Psoas muscle (tissue), 7 donors: ENCODE measurements at regions not wholly inside any gene's neighbourhood (a gene's known extent, or its start where the extent isn't known, plus 50 kb on each side); places are given as distances from the start of the nearest gene placed in this dataset.

Experiments used
- ATAC-seq, 4 donors: fragments of 200-7000 bp; cut with Tn5 transposase; one replicate each; pipeline ENCODE4 v1.9.1; 2020; ENCODE audit warnings: moderate library complexity in 3 of 4, mild to moderate bottlenecking in 2 of 4
- DNase-seq, 2 donors: peaks; one replicate each; pipeline ENCODE4 v3.0.0-alpha.2; 2020
- H3K27ac ChIP-seq: fragments of 200-600 bp; one replicate; pipeline ENCODE4 v1.8.0; 2022
- H3K27me3 ChIP-seq, 3 donors: fragments of 200-600 bp in 1 of 3; one replicate each; pipeline versions ENCODE4 v1.6.1 to v1.8.0; 2013 to 2022; ENCODE audit warnings: low read length in 2 of 3, mild to moderate bottlenecking in 2 of 3, moderate library complexity in 1 of 3; ENCODE audit not compliant: insufficient read depth in 3 of 3
- H3K36me3 ChIP-seq, 2 donors: fragments of 200-600 bp in 1 of 2; one replicate each; pipeline versions ENCODE4 v1.6.1 to v1.8.0; 2013 to 2022; ENCODE audit warnings: low read depth in 1 of 2, mild to moderate bottlenecking in 1 of 2, moderate library complexity in 1 of 2; ENCODE audit not compliant: insufficient read depth in 1 of 2
- H3K4me1 ChIP-seq: fragments of 200-600 bp; one replicate; pipeline ENCODE4 v1.8.0; 2022
- H3K4me3 ChIP-seq: fragments of 200-600 bp; one replicate; pipeline ENCODE4 v1.8.0; 2022; ENCODE audit warnings: mild to moderate bottlenecking
- H3K9me3 ChIP-seq: fragments of 200-600 bp; one replicate; pipeline ENCODE4 v1.8.0; 2022
- CTCF ChIP-seq: fragments of 200-600 bp; IDR thresholded peaks from one replicate; pipeline ENCODE4 v1.8.0; 2022; ENCODE audit warnings: antibody characterized with exemption
- WGBS, 3 donors: extraction: QIAGEN DNeasy Blood & Tissue Kit; methylation state at CpG; one replicate each; pipeline versions ENCODE4 v1.1.6 to v1.1.7; 2013; 5-methylcytosine and 5-hydroxymethylcytosine counted together
- intact Hi-C, 2 donors: fragments of 100-400 bp; cut with DNase I; formaldehyde crosslinking; loops; one replicate each; pipeline versions ENCODE4 v1.11.0 to v1.14.2; 2022
- donor health status: healthy with polysubstance abuse.
- donor health status: DM: no; HTN: no; CAD: no; lungs with moderate emphysema.
- donor health status: Bipolar disorder and iron deficiency.
- donor health status: healthy.
- donor health status: DM: yes; HTN: yes; CAD: no.
- donor health status: DM: no; HTN: no; CAD: no.
- donor health status: DM: yes; HTN: yes; CAD: no.

GRCh38 chr18:78860117-78860516 is 119.5 kb upstream of the SALL3 start:
- WGBS, 3 donors: 75 to 84% (median 78%) methylated on average over 11 of the region's 11 CpGs
- DNase-seq: no peak
- intact Hi-C loops: no loop called here

GRCh38 chr18:78861116-78861515 is 118.5 kb upstream of the SALL3 start:
- Histone ChIP-seq H3K27me3 (peaks cover 0 to 26% (median 11%) of the 10 kb centered on the region in 3 donors), H3K9me3 (no peaks in the 10 kb centered on the region), H3K27ac (no peak overlapping the region), H3K4me3 (no peak overlapping the region), H3K4me1 (no peaks in the 10 kb centered on the region), H3K36me3 (no peaks in the 10 kb centered on the region)
- no peak for TF ChIP-seq CTCF
- no peak for ATAC-seq
- intact Hi-C loops: no loop called here
- no peak for DNase-seq
- 26 to 38% (median 27%) methylated on average over 11 of the region's 11 CpGs for WGBS, 3 donors

More at GRCh38 chr18:78860117-78860516, 119.5 kb upstream of the SALL3 start:
- ATAC-seq: no peak
- H3K27me3 ChIP-seq: peaks cover 0 to 23% (median 12%) of the 10 kb centered on the region in 3 donors
- H3K9me3 ChIP-seq: no peaks in the 10 kb centered on the region
- H3K36me3 ChIP-seq: no peaks in the 10 kb centered on the region
- H3K4me1 ChIP-seq: no peaks in the 10 kb centered on the region
- H3K4me3 ChIP-seq: no peak overlapping the region
- TF ChIP-seq CTCF: no peak
- no peak overlapping the region for H3K27ac ChIP-seq

GRCh38 chr18:78861706-78862105 is 117.9 kb upstream of the SALL3 start:
- 67 to 71% (median 69%) methylated on average over 7 of the region's 7 CpGs for WGBS, 3 donors
- Histone ChIP-seq H3K4me3 (no peak overlapping the region), H3K27ac (no peak overlapping the region), H3K9me3 (no peaks in the 10 kb centered on the region), H3K36me3 (no peaks in the 10 kb centered on the region), H3K4me1 (no peaks in the 10 kb centered on the region), H3K27me3 (peaks cover 0 to 21% (median 8%) of the 10 kb centered on the region in 3 donors)
- ATAC-seq (no peak), DNase-seq (no peak)
- no peak for TF ChIP-seq CTCF
- intact Hi-C loops: no loop called here

- H3K36me3 ChIP-seq: no peaks in the 10 kb centered on the region
- TF ChIP-seq CTCF: no peak
- no peak overlapping the region for H3K27ac ChIP-seq
- peaks cover 0 to 14% (median 5%) of the 10 kb centered on the region in 3 donors for H3K27me3 ChIP-seq
- intact Hi-C loops: no loop called here
- no peaks in the 10 kb centered on the region for H3K9me3 ChIP-seq
- no peaks in the 10 kb centered on the region for H3K4me1 ChIP-seq
- 82 to 89% (median 86%) methylated on average over 9 of the region's 9 CpGs for WGBS, 3 donors
- ATAC-seq (no peak), DNase-seq (no peak)
- no peak overlapping the region for H3K4me3 ChIP-seq
These were observed 117.2 kb upstream of the SALL3 start for GRCh38 chr18:78862395-78862794.

- Histone ChIP-seq H3K4me1 (no peaks in the 10 kb centered on the region), H3K27me3 (peaks cover 0 to 15% (median under 1%) of the 10 kb centered on the region in 3 donors), H3K27ac (no peak overlapping the region)
These were observed 114.5 kb upstream of the SALL3 start for GRCh38 chr18:78865056-78865598.

More at GRCh38 chr18:78865056-78865598, 114.5 kb upstream of the SALL3 start:
- 47 to 66% (median 58%) methylated on average over 5 of the region's 5 CpGs for WGBS, 3 donors
- no peaks in the 10 kb centered on the region for H3K9me3 ChIP-seq
- no peak overlapping the region for H3K4me3 ChIP-seq
- no peaks in the 10 kb centered on the region for H3K36me3 ChIP-seq
- intact Hi-C loops: no loop called here
- TF ChIP-seq CTCF: no peak
- DNase-seq (no peak), ATAC-seq (no peak)
